ENCODE measurements at regions not wholly inside any gene's neighbourhood (a gene's known extent, or its start where the extent isn't known, plus 50 kb on each side); places are given as distances from the start of the nearest gene placed in this dataset.
"Not testable (repeated sequence)": the region's sequence is repeated elsewhere in the genome, so short reads cannot be mapped to it uniquely, and the experiment has no call there.

- DNase-seq, result no peak
Measured at GRCh38 chr3:109678600-109678999, 341.3 kb upstream of the DPPA4 start.

DNA sequence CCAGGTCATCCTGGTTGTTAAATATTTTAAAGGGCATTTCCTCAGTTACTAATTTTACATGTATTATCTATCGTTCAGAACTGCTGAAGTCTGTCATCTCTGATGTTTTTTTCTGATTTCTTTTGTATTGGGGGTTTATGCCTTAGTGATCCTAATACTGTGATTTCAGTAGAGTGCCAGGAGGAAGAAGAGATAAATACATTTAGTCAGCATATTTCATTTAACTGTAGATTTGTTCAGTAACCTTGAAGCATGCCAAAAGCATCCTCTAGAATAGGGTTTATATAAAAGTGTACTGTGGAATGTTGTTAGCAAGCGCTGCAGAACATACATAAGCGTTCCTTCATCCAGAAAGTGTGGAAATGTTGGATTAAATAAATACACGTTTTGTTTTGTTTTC is 342.3 kb upstream of the DPPA4 start:
- DNase-seq, result no peak

DNA sequence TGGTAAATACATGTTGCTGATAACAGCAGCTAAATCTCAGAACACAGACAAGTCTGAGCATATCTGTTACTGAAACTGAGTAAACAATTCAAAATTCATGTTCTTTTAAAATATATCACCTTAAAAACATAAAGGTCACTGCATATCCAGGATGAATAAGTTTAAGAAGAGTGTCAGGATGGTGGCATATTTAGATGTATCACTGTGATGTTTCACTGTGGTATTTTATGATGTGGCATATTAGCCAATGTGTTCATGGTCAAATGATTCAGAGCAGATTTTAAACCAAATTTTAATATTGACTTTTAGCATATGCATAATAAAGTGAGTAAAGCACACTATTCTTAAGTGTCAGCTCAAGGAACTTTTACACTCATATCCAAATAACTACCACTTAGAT is 346.4 kb upstream of the DPPA4 start:
- no peak for DNase-seq

DNA sequence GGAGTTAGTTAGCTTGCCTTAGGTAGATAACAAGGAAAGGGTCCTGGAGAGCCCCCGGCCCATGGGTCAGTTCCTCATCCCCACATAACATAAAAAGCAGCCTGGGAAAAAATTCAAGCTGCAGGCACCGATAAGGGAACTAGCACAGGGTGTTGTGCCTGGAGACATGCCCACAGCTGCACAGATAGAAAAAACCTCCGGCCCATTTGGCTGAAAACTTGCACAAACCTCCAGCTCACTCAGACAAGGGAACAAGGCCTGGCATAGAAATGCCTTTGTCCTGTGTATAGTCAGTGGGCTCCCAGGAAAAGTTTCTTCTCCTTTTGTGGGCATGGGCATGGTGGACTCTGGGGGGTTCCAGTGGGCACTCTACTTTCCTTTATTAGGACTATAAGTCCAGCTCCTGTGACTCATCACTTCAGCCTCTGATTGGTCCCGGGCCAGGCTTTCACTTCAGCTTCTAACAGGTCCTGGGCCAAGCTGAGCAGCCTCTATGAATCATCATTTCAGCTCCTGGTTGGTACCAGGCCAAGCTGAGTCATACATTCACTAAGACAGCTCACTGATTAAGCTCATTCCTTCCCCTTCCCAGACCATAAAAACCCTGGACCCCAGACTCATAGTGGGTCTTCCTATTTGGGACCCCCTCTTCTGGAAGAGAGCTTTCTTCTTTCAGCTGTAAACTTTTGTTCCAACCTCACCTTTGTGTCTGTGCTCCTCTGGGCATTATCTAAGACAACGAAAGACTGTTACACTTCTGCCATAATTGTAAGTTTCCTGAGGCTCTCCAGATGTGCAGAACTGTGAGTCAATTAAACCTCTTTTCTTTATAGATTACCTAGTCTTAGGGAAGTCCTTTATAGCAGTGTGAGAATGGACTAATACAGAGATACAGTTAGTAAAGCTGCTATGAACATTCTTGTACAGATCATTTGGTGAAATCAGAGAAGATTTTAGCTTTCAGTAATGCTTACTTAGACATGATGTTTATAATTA is 348.0 kb upstream of the DPPA4 start:
- no peak for DNase-seq

DNA sequence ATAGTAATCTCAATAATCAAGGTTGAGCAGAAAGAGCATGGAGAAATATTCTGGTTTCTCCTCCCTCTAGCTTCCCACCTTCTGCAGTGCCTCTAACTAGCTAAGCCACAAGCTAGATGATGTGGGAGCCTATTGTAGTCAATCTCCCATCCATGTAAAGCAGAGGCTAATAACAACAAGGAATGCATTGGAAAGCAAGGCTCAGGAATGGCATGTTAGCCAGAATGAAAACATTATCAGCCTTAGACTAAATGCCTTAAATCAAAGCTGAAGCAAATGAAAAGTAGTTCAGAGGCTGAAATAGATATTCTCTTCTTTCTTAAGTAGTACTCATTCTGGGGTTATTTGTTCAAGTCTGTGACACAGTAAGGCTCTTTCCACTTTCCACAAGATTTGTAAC is 350.3 kb upstream of the DPPA4 start:
- DNase-seq, result no peak

DNA sequence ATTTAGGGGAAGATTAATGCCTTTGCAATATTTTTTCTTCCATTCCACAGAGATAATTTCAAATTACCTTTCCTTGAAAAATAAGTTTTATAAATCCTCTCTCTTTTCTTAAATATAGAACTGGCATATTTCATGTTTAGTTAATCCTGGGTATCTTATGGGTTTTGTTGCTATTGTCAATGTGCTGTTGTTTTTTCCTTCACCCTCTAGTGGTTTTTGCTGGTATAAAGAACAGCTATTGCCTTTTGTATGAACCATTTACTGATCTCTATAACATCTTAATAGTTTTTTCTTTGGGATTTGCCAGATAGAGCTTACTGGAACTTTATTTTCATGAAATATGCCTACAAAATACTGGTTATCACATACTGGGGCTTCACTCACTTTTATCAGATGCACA is 359.6 kb upstream of the DPPA4 start:
- DNase-seq, result no peak

- DNase-seq, result no peak
Measured at GRCh38 chr3:109702252-109702651, 364.9 kb upstream of the DPPA4 start.

DNA sequence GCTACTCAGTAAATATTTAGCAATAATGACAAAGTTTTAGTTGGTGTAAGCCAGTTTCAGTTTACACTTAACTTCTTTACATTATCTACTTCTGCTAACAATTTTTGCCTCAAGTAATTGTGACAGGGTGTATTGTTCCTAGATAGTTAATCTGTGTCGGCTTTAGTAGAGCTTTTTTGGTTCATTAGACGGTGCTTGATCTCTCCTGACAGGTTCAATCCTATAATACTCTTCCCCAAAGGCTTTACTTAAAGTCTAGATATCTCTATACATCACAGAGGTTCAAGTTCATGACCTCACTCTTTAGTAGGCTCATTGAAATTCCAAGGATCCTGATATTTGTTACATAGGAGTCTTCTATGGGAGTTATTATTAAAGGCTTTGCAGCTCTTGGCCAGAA is 365.6 kb upstream of the DPPA4 start:
- DNase-seq, result no peak

GRCh38 chr3:109705133-109705532 is 367.8 kb upstream of the DPPA4 start:
- not testable (repeated sequence) for DNase-seq

- DNase-seq, result no peak
Measured at GRCh38 chr3:109707617-109708016, 370.3 kb upstream of the DPPA4 start.

GRCh38 chr3:109713288-109713687 is 375.9 kb upstream of the DPPA4 start:
- DNase-seq, result no peak

- no peak for DNase-seq
Measured at GRCh38 chr3:109715707-109716106, 378.4 kb upstream of the DPPA4 start.

DNA sequence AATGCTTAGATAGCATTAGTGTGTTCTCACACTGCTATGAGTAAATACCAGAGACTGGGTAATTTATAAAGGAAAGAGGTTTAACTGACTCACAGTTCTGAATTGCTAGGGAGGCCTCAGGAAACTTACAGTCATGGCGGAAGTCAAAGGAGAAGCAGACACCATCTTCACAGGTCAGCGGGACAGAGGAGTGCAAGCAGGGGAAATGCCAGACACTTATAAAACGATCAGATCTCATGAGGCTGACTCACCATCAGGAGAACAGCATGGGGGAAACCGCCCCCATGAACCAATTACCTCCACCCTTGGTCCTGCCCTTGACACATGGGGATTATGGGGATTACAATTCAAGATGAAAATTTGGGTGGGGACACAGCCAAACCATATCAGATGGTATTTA is 381.5 kb upstream of the DPPA4 start:
- DNase-seq, result no peak

- DNase-seq, result no peak
Measured at GRCh38 chr3:109728861-109729494, 391.6 kb upstream of the DPPA4 start.

DNA sequence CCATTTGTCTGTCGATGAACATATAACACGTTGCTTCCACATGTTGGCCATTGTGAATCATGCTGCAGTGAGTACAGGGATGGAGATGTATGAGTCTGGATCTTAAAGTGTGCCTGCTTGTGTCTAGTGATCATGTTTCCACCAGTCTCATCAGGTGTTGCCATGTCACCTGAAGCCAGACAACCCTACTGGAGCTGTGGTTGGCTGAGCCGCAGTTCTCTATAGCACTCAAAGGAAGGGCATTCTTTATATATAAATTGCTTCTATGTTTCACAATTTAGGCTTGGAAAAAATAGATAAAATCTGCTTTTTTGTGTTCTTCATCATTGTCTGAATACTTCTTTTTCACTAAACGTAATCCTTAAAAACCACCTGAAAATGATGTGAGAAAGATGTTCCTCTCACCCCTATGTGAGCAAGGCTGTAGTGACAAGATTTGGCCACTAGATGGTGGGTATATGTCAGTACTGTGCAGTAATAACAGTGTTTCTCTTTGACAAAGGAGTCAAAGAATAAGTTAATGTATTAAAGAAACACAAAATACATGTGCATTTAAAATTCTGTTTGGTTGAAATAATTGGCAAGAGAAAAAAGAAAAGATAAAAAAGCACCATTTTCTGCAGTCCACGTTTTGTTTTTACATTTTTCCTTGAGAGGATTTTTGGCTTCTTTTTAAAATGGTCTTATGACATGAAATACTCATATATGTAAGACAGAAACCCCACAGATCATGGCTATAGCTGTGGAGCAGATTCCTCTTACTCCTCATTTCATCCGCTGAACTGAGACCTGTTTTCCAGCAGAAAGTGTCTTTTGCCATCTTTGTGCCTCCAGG is 394.5 kb upstream of the DPPA4 start:
- peak in 3 of 14 donors; percentile 0 to 1 (median 0) for DNase-seq

GRCh38 chr3:109743981-109744380 is 406.6 kb upstream of the DPPA4 start:
- DNase-seq, result no peak

DNA sequence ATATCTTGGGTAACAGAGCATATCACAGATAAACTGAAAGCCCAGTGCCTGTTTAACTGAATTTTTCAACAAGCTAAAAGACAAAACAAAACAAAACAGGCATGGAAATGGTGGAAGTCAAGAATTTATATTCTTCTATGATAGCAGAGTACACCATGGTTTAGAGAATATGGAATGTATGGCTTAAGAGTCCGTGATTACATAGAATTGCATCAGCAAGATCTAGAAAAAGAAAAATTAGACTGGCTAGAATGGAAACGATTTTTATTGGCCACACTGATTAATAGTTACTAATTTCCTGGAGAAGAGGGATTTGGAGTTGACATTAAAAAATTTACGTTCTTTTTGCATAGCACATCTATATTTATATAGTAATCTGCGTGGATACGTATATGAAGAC is 435.2 kb upstream of the DPPA4 start:
- DNase-seq, result no peak

- no peak for DNase-seq
Measured at GRCh38 chr3:109774108-109774507, 436.8 kb upstream of the DPPA4 start.

DNA sequence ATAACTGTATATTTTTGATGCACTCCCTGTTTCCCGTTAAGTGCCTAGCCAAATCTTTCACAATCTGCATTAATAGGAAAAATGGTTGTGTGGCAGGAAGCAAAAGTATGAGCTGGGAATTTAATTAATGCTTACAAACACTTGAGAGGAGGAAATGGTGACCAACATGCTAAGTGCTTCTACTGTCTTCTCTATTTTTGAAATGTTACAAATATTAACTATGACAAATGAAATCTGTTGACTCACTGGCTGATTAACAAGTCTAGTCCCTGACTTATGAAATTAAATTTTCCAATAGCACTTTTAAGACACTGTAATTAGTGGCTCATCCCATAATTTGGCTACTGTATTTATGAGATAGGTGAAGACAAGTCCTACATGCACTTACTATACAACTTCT is 446.9 kb upstream of the DPPA4 start:
- no peak for DNase-seq

DNA sequence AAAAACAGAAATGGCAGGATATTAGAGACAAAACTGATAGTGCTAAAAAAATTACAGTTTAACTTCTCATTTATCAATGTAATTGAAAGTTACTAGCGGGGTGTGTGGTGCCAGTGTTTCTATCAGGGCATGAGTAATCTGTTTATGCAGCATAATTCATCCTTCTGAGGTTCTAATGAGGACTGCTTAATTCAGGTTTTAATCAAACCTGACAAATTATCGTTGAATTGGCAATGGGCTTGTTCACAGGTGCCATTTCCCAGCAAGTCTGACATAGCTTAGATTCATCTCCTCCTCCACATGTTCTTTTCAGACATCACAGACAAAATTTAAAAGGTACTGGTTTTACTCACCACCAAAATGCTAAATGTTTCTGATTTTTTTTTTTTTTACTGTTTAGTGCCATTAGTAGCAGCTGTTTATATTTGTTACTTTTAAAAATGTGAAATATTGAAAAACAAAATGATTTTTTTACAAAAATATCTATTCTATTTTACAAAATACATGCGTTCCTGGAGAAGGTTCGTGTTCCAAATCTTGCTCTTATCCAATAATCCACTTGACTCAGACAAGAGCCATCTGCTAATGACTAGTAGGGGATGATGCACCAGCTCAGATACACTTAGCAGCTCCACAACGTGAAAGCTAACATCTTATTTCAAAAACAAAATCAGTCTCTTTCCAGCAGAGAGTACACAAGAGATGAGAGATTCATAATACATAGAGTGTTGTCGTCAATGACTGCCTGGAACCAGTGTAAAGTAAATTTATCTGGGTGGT is 447.7 kb upstream of the DPPA4 start:
- DNase-seq, result no peak

DNA sequence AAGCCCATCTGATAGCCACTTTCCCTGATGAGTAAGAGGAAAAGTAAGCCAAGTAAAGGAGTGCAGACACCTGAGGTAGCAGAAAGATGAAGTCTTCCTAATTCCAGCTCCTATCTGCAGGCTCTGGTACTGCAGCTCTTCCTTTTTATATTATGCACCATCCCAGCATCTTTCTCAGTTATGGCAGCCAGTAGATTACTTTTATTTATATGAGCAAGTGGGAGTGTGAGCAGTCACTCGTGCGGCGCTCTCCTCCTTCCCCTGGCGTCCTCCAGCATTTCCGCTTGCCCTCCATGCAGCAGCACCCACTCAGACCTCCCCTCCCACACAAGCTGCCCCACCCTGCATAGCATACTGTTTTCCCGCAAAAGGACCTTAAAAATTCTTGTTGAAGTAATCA is 465.9 kb upstream of the DPPA4 start:
- no peak for DNase-seq

GRCh38 chr3:109804697-109805096 is 467.4 kb upstream of the DPPA4 start:
- DNase-seq, result no peak

Data from C1 segment of cervical spinal cord (tissue), 14 donors.